ENCODE measurements at regions not wholly inside any gene's neighbourhood (a gene's known extent, or its start where the extent isn't known, plus 50 kb on each side); places are given as distances from the start of the nearest gene placed in this dataset.

- no peak for DNase-seq (ENCODE audit: extremely low read depth, low read depth)
- TF ChIP-seq CTCF (IDR thresholded peaks at IDR 0.05; ENCODE audit: low read depth, low read length) = no peak
Observed at GRCh38 chr18:73626221-73626620, 521.4 kb downstream of the FBXO15 start.

GRCh38 chr18:73621091-73621490, 526.5 kb downstream of the FBXO15 start:
- DNase-seq (ENCODE audit: extremely low read depth, low read depth) = no peak
- no peak for TF ChIP-seq CTCF (IDR thresholded peaks at IDR 0.05; ENCODE audit: low read depth, low read length)

GRCh38 chr18:73617981-73618380, 529.7 kb downstream of the FBXO15 start:
- no peak for DNase-seq (ENCODE audit: extremely low read depth, low read depth)
- no peak for TF ChIP-seq CTCF (IDR thresholded peaks at IDR 0.05; ENCODE audit: low read depth, low read length)

- no peak for TF ChIP-seq CTCF (IDR thresholded peaks at IDR 0.05; ENCODE audit: low read depth, low read length)
- no peak for DNase-seq (ENCODE audit: extremely low read depth, low read depth)
Observed at GRCh38 chr18:73615506-73615905, 532.1 kb downstream of the FBXO15 start.

- TF ChIP-seq CTCF (IDR thresholded peaks at IDR 0.05; ENCODE audit: low read depth, low read length) = no peak
- DNase-seq (ENCODE audit: extremely low read depth, low read depth) = peak; percentile 68
Observed at GRCh38 chr18:73614812-73615211, 532.8 kb downstream of the FBXO15 start.

- no peak for TF ChIP-seq CTCF (IDR thresholded peaks at IDR 0.05; ENCODE audit: low read depth, low read length)
- DNase-seq (ENCODE audit: extremely low read depth, low read depth) = no peak
Observed at GRCh38 chr18:73613706-73614340, 533.8 kb downstream of the FBXO15 start.

GRCh38 chr18:73597832-73598615, 549.6 kb downstream of the FBXO15 start:
- DNase-seq (ENCODE audit: extremely low read depth, low read depth) = no peak
- no peak for TF ChIP-seq CTCF (IDR thresholded peaks at IDR 0.05; ENCODE audit: low read depth, low read length)
